ENCODE measurements at regions not wholly inside any gene's neighbourhood (a gene's known extent, or its start where the extent isn't known, plus 50 kb on each side); places are given as distances from the start of the nearest gene placed in this dataset.

GRCh38 chr4:132264176-132264575, 884.9 kb upstream of the PCDH10 start:
- no peak overlapping the region for H3T11ph ChIP-seq (ENCODE audit: low read length)
- no peaks in the 10 kb centered on the region for H3K9me3 ChIP-seq (ENCODE audit: control insufficient read depth, low read depth, low read length)
- H2BK15ac ChIP-seq (ENCODE audit: low read depth, low read length), result no peak overlapping the region
- H3K27me3 Mint-ChIP-seq (ENCODE audit: low read depth), result no peaks in the 10 kb centered on the region
- H3K4me3 Mint-ChIP-seq, result no peak overlapping the region
- H3K4ac ChIP-seq (ENCODE audit: low read depth, low read length), result no peak overlapping the region
- no peak overlapping the region for H4K91ac ChIP-seq (ENCODE audit: insufficient read length, low read depth, low read length)
- H3K56ac ChIP-seq (ENCODE audit: insufficient read length, low read depth, low read length), result no peak overlapping the region
- H2AK5ac ChIP-seq (ENCODE audit: insufficient read length, low read length), result no peak overlapping the region
- H2BK20ac ChIP-seq (ENCODE audit: low read depth, low read length, poor library complexity, severe bottlenecking), result no peak overlapping the region
- no peak overlapping the region for H4K8ac ChIP-seq (replicated peaks; ENCODE audit: insufficient read length, low read depth, low read length)
- H3K27me3 ChIP-seq (ENCODE audit: insufficient read depth, low read length), result no peaks in the 10 kb centered on the region
- H3K79me2 ChIP-seq (ENCODE audit: insufficient read depth, low read length), result no peaks in the 10 kb centered on the region
- no peak overlapping the region for H2BK5ac ChIP-seq (ENCODE audit: insufficient read length, low read length)
- H4K20me1 ChIP-seq (ENCODE audit: control insufficient read depth, insufficient read depth, insufficient read length), result no peaks in the 10 kb centered on the region
- H3K4me1 ChIP-seq (ENCODE audit: insufficient read depth, low read length), result no peaks in the 10 kb centered on the region
- no peak overlapping the region for H2BK120ac ChIP-seq (ENCODE audit: low read depth, low read length, poor library complexity, severe bottlenecking)
- no peaks in the 10 kb centered on the region for H3K23me2 ChIP-seq (ENCODE audit: insufficient read length, low read depth, low read length, poor library complexity, severe bottlenecking)
- no peak overlapping the region for H3K23ac ChIP-seq (ENCODE audit: insufficient read length, low read depth, low read length)
- TF ChIP-seq CTCF (conservative IDR thresholded peaks at IDR 0.05), result no peak
- peaks cover 0 to 4% (median 2%) of the 10 kb centered on the region in 3 experiments; a peak in 5 of 7 replicates for H3K36me3 Mint-ChIP-seq (ENCODE audit: insufficient read depth in 1 of 3, low read depth in 3 of 3)
- DNase-seq, result no peak
- peaks cover 0 to 5% of the 10 kb centered on the region in 2 experiments; a peak in 2 of 5 replicates for H3K9me3 Mint-ChIP-seq
- no peak overlapping the region for H3K4me2 ChIP-seq (ENCODE audit: insufficient read depth, insufficient read length, low read length)
- H3K14ac ChIP-seq (ENCODE audit: insufficient read depth, low read length), result no peak overlapping the region
- H3K9ac ChIP-seq (ENCODE audit: extremely low read depth, insufficient read length, low read length), result no peak overlapping the region
- H3K79me1 ChIP-seq (ENCODE audit: insufficient read depth, low read depth, low read length, poor library complexity, severe bottlenecking), result no peaks in the 10 kb centered on the region
- no peak overlapping the region for H3K27ac ChIP-seq (ENCODE audit: insufficient read length, low read depth, low read length)
- H3K4me1 Mint-ChIP-seq, result peaks cover 3% of the 10 kb centered on the region in 2 experiments; a peak in 1 of 4 replicates
- H3K18ac ChIP-seq (ENCODE audit: insufficient read length, low read depth, low read length), result no peak overlapping the region
- H3K27ac Mint-ChIP-seq, result no peak overlapping the region
- H2AFZ ChIP-seq (ENCODE audit: low read length), result no peak overlapping the region
- no peak overlapping the region for H2BK12ac ChIP-seq (ENCODE audit: insufficient read length, low read depth, low read length)
- H4K5ac ChIP-seq (ENCODE audit: insufficient read length, low read depth, low read length), result no peak overlapping the region
